Smooth muscle cell (in vitro differentiated cells): ENCODE measurements at regions not wholly inside any gene's neighbourhood (a gene's known extent, or its start where the extent isn't known, plus 50 kb on each side); places are given as distances from the start of the nearest gene placed in this dataset.

Experiments used
- DNase-seq: peaks from one replicate; lab custom pipeline; 2025; ENCODE audit not compliant: unreplicated experiment; lab: John Stamatoyannopoulos, UW
- H2AFZ ChIP-seq: fragments of 200-600 bp; sonication (generic); 2 replicates; pipeline ENCODE4 v1.6.0; 2016; ENCODE audit warnings: antibody characterized with exemption, low read depth, mild to moderate bottlenecking
- H3F3A ChIP-seq: fragments of 200-600 bp; sonication (generic); 2 replicates; pipeline ENCODE4 v1.6.0; 2017; ENCODE audit warnings: antibody characterized with exemption, low read depth
- H3K27ac ChIP-seq: fragments of 200-600 bp; sonication (generic); 2 replicates; pipeline ENCODE4 v1.5.1; 2016; ENCODE audit warnings: low read depth, mild to moderate bottlenecking
- H3K27me3 ChIP-seq: fragments of 200-600 bp; sonication (generic); 2 replicates; pipeline ENCODE4 v1.6.1; 2016; ENCODE audit warnings: low read depth, mild to moderate bottlenecking
- H3K36me3 ChIP-seq: fragments of 200-600 bp; sonication (generic); 2 replicates; pipeline ENCODE4 v1.5.1; 2016; ENCODE audit warnings: low read depth
- H3K4me1 ChIP-seq: fragments of 200-600 bp; sonication (generic); 2 replicates; pipeline ENCODE4 v1.5.1; 2016; ENCODE audit warnings: low read depth
- H3K4me2 ChIP-seq: fragments of 200-600 bp; sonication (generic); 2 replicates; pipeline ENCODE4 v1.6.0; 2016; ENCODE audit warnings: mild to moderate bottlenecking
- H3K4me3 ChIP-seq: fragments of 200-600 bp; sonication (generic); 2 replicates; pipeline ENCODE4 v1.5.1; 2016; ENCODE audit warnings: mild to moderate bottlenecking
- H3K79me2 ChIP-seq: fragments of 200-600 bp; sonication (generic); 2 replicates; pipeline ENCODE4 v1.6.0; 2016; ENCODE audit warnings: low read depth, mild to moderate bottlenecking
- H3K9ac ChIP-seq: fragments of 200-600 bp; sonication (generic); 2 replicates; pipeline ENCODE4 v1.6.0; 2016; ENCODE audit warnings: low read depth
- H3K9me3 ChIP-seq: fragments of 200-600 bp; sonication (generic); replicated peaks from 2 replicates; pipeline ENCODE4 v1.5.1; 2016; ENCODE audit warnings: low read depth
- H4K20me1 ChIP-seq: fragments of 200-600 bp; sonication (generic); 2 replicates; pipeline ENCODE4 v1.6.0; 2016; ENCODE audit warnings: low read depth
- CTCF ChIP-seq: fragments of 200-600 bp; sonication (generic); IDR thresholded peaks from 2 replicates; pipeline ENCODE4 v1.5.1; 2017; ENCODE audit warnings: borderline replicate concordance, mild to moderate bottlenecking, antibody characterized with exemption; ENCODE audit not compliant: insufficient read depth, poor library complexity, severe bottlenecking
- WGBS: methylation state at CpG from one replicate; pipeline ENCODE4 v1.1.7; 2016; ENCODE audit warnings: low lambda C conversion rate; 5-methylcytosine and 5-hydroxymethylcytosine counted together

GRCh38 chr2:64296695-64297346 lies 152.6 kb upstream of the PELI1 start:
- no peak overlapping the region for H3K4me2 ChIP-seq
- no peak overlapping the region for H3K27ac ChIP-seq
- H4K20me1 ChIP-seq, result no peaks in the 10 kb centered on the region
- no peaks in the 10 kb centered on the region for H3K27me3 ChIP-seq
- 85% methylated on average over 8 of the region's 8 CpGs for WGBS
- no peaks in the 10 kb centered on the region for H3K4me1 ChIP-seq
- no peak for TF ChIP-seq CTCF
- no peaks in the 10 kb centered on the region for H3K79me2 ChIP-seq
- H3F3A ChIP-seq, result no peaks in the 10 kb centered on the region
- H3K9me3 ChIP-seq, result no peaks in the 10 kb centered on the region
- H2AFZ ChIP-seq, result no peak overlapping the region
- H3K4me3 ChIP-seq, result no peak overlapping the region
- no peak overlapping the region for H3K9ac ChIP-seq
- DNase-seq, result no peak
- no peaks in the 10 kb centered on the region for H3K36me3 ChIP-seq

DNA sequence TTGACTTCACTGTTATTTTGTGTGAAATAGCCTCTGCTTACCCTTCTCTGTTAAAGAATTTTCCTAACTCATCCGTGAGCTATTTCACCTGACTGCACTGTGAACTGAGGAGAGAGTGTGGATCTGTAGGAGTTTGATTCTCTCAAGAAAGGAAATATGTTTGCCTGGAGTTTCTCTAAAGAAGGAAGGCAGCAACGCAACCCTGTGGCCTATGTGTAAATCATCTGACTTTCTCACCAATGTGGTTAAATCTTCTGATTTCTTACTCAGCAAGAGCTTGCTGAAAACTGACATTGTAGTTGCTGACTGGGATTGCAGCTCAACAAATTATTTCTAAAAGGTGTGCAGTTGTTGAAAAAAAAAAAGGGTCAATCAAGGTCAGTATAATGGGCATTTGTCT lies 153.9 kb upstream of the PELI1 start:
- no peaks in the 10 kb centered on the region for H3K27me3 ChIP-seq
- H3K36me3 ChIP-seq, result no peaks in the 10 kb centered on the region
- no peak overlapping the region for H3K4me2 ChIP-seq
- DNase-seq, result no peak
- no peaks in the 10 kb centered on the region for H3F3A ChIP-seq
- no peak for TF ChIP-seq CTCF
- H3K9ac ChIP-seq, result no peak overlapping the region
- H3K4me3 ChIP-seq, result no peak overlapping the region
- no peaks in the 10 kb centered on the region for H4K20me1 ChIP-seq
- H3K27ac ChIP-seq, result no peak overlapping the region
- WGBS, result 88% methylated on average over 2 of the region's 2 CpGs
- H3K4me1 ChIP-seq, result no peaks in the 10 kb centered on the region
- no peaks in the 10 kb centered on the region for H3K9me3 ChIP-seq
- H3K79me2 ChIP-seq, result no peaks in the 10 kb centered on the region
- H2AFZ ChIP-seq, result no peak overlapping the region

DNA sequence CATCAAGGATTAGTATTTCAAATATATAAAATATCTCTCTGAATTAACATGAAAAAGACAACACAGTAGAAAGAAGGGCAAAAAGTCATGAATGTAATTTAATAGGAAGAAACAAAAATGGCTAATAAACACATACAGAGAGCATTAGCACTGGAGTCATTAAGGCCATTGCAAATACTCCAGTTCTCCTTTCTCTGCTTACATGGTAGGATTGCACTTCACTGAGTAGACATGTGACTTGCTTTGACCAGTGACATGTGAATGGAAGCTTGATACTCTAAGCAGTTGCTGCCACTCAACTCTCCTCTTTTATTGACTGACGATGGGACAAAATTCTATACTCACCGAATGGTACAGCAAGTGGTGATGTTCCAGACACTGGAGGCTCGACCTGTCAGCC lies 153.9 kb upstream of the LGALSL start:
- H3K27me3 ChIP-seq, result no peaks in the 10 kb centered on the region
- no peaks in the 10 kb centered on the region for H3K4me1 ChIP-seq
- H3F3A ChIP-seq, result no peaks in the 10 kb centered on the region
- DNase-seq, result no peak
- 99% methylated on average over 3 of the region's 3 CpGs for WGBS
- H3K4me2 ChIP-seq, result no peak overlapping the region
- H4K20me1 ChIP-seq, result no peaks in the 10 kb centered on the region
- no peaks in the 10 kb centered on the region for H3K9me3 ChIP-seq
- no peak overlapping the region for H3K4me3 ChIP-seq
- no peaks in the 10 kb centered on the region for H3K36me3 ChIP-seq
- H2AFZ ChIP-seq, result no peak overlapping the region
- no peak for TF ChIP-seq CTCF
- H3K27ac ChIP-seq, result no peak overlapping the region
- H3K79me2 ChIP-seq, result no peaks in the 10 kb centered on the region
- no peak overlapping the region for H3K9ac ChIP-seq

DNA sequence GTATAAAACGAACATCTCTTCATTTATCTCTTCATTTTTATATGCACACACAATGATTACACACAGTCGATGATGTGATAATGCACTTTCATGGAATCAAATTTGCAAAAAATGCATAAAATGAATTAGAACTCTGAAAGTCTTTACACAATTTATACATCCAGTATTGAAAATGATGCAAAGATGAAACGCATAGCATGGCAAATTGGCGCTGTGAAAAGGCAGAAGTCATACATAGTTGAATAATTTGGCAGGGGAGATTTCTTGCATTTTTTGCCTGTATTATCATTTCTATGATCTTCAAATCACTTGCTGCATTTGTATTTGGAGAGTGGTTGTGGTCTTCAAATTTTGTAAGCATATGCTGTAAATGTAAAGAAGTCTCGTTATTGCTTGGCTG lies 150.7 kb upstream of the LGALSL start:
- Histone ChIP-seq H3K4me2 (no peak overlapping the region), H3K4me1 (no peaks in the 10 kb centered on the region), H3K4me3 (no peak overlapping the region), H3K27ac (no peak overlapping the region), H3K36me3 (no peaks in the 10 kb centered on the region), H3K9me3 (no peaks in the 10 kb centered on the region), H3K9ac (no peak overlapping the region), H3F3A (no peaks in the 10 kb centered on the region), H4K20me1 (no peaks in the 10 kb centered on the region), H3K27me3 (no peaks in the 10 kb centered on the region), H3K79me2 (no peaks in the 10 kb centered on the region), H2AFZ (no peak overlapping the region)
- 95% methylated on average over 5 of the region's 5 CpGs for WGBS
- no peak for DNase-seq
- no peak for TF ChIP-seq CTCF
